GM20000 (cell line): ENCODE measurements at regions not wholly inside any gene's neighbourhood (a gene's known extent, or its start where the extent isn't known, plus 50 kb on each side); places are given as distances from the start of the nearest gene placed in this dataset.

Source experiments
- DNase-seq: peaks from one replicate; pipeline ENCODE4 v3.0.0; 2012; ENCODE audit warnings: low spot score
- CTCF ChIP-seq: IDR thresholded peaks from 2 replicates; pipeline ENCODE4 v1.5.1; 2012; ENCODE audit warnings: mild to moderate bottlenecking, control low read depth; ENCODE audit errors: extremely low read depth, missing control alignments

GRCh38 chr21:24617819-24618218 lies 989.5 kb downstream of the MRPL39 start:
- no peak for TF ChIP-seq CTCF
- no peak for DNase-seq

GRCh38 chr21:24594082-24594481 lies 1013.2 kb downstream of the MRPL39 start:
- DNase-seq: no peak
- no peak for TF ChIP-seq CTCF

- no peak for DNase-seq
These were observed 1017.0 kb downstream of the MRPL39 start for GRCh38 chr21:24590261-24590660.

GRCh38 chr21:24583473-24583872 lies 1023.8 kb downstream of the MRPL39 start:
- no peak for TF ChIP-seq CTCF

More at GRCh38 chr21:24590261-24590660, 1017.0 kb downstream of the MRPL39 start:
- no peak for TF ChIP-seq CTCF

GRCh38 chr21:24577301-24577700 lies 1030.0 kb downstream of the MRPL39 start:
- DNase-seq: no peak
- no peak for TF ChIP-seq CTCF

More at GRCh38 chr21:24583473-24583872, 1023.8 kb downstream of the MRPL39 start:
- no peak for DNase-seq

GRCh38 chr21:24561291-24561690 lies 1046.0 kb downstream of the MRPL39 start:
- DNase-seq: no peak
- TF ChIP-seq CTCF: no peak

- TF ChIP-seq CTCF: no peak
- no peak for DNase-seq
These were observed 1054.8 kb downstream of the MRPL39 start for GRCh38 chr21:24552491-24552890.
